ENCODE measurements at regions not wholly inside any gene's neighbourhood (a gene's known extent, or its start where the extent isn't known, plus 50 kb on each side); places are given as distances from the start of the nearest gene placed in this dataset.
A peak's percentile ranks its signal among the peaks of the same experiment; 100 is the strongest.

- no peak for TF ChIP-seq ZFP30 (CRISPR knock-in tag; IDR thresholded peaks at IDR 0.05)
- TF ChIP-seq ESRRG (CRISPR knock-in tag; IDR thresholded peaks at IDR 0.05): no peak
- no peak for TF ChIP-seq TOX (CRISPR knock-in tag; IDR thresholded peaks at IDR 0.05; ENCODE audit: borderline replicate concordance)
- TF ChIP-seq CREB5 (CRISPR knock-in tag; IDR thresholded peaks at IDR 0.05; ENCODE audit: low read depth): no peak
- no peak for TF ChIP-seq OSR1 (CRISPR knock-in tag; IDR thresholded peaks at IDR 0.05)
- TF ChIP-seq, protein P1, sequence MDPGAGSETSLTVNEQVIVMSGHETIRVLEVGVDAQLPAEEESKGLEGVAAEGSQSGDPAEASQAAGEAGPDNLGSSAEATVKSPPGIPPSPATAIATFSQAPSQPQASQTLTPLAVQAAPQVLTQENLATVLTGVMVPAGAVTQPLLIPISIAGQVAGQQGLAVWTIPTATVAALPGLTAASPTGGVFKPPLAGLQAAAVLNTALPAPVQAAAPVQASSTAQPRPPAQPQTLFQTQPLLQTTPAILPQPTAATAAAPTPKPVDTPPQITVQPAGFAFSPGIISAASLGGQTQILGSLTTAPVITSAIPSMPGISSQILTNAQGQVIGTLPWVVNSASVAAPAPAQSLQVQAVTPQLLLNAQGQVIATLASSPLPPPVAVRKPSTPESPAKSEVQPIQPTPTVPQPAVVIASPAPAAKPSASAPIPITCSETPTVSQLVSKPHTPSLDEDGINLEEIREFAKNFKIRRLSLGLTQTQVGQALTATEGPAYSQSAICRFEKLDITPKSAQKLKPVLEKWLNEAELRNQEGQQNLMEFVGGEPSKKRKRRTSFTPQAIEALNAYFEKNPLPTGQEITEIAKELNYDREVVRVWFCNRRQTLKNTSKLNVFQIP (CRISPR knock-in tag; IDR thresholded peaks at IDR 0.05; ENCODE audit: borderline replicate concordance, low read depth): no peak
- no peak for TF ChIP-seq CSDC2 (CRISPR knock-in tag; IDR thresholded peaks at IDR 0.05)
- TF ChIP-seq ZNF8 (CRISPR knock-in tag; IDR thresholded peaks at IDR 0.05): no peak
- TF ChIP-seq, protein P2, sequence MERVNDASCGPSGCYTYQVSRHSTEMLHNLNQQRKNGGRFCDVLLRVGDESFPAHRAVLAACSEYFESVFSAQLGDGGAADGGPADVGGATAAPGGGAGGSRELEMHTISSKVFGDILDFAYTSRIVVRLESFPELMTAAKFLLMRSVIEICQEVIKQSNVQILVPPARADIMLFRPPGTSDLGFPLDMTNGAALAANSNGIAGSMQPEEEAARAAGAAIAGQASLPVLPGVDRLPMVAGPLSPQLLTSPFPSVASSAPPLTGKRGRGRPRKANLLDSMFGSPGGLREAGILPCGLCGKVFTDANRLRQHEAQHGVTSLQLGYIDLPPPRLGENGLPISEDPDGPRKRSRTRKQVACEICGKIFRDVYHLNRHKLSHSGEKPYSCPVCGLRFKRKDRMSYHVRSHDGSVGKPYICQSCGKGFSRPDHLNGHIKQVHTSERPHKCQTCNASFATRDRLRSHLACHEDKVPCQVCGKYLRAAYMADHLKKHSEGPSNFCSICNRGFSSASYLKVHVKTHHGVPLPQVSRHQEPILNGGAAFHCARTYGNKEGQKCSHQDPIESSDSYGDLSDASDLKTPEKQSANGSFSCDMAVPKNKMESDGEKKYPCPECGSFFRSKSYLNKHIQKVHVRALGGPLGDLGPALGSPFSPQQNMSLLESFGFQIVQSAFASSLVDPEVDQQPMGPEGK (CRISPR knock-in tag; IDR thresholded peaks at IDR 0.05; ENCODE audit: borderline replicate concordance): no peak
- TF ChIP-seq SNAI2 (CRISPR knock-in tag; IDR thresholded peaks at IDR 0.05): no peak
- TF ChIP-seq TCF4 (CRISPR knock-in tag; IDR thresholded peaks at IDR 0.05; ENCODE audit: borderline replicate concordance): no peak
- TF ChIP-seq, protein P3, sequence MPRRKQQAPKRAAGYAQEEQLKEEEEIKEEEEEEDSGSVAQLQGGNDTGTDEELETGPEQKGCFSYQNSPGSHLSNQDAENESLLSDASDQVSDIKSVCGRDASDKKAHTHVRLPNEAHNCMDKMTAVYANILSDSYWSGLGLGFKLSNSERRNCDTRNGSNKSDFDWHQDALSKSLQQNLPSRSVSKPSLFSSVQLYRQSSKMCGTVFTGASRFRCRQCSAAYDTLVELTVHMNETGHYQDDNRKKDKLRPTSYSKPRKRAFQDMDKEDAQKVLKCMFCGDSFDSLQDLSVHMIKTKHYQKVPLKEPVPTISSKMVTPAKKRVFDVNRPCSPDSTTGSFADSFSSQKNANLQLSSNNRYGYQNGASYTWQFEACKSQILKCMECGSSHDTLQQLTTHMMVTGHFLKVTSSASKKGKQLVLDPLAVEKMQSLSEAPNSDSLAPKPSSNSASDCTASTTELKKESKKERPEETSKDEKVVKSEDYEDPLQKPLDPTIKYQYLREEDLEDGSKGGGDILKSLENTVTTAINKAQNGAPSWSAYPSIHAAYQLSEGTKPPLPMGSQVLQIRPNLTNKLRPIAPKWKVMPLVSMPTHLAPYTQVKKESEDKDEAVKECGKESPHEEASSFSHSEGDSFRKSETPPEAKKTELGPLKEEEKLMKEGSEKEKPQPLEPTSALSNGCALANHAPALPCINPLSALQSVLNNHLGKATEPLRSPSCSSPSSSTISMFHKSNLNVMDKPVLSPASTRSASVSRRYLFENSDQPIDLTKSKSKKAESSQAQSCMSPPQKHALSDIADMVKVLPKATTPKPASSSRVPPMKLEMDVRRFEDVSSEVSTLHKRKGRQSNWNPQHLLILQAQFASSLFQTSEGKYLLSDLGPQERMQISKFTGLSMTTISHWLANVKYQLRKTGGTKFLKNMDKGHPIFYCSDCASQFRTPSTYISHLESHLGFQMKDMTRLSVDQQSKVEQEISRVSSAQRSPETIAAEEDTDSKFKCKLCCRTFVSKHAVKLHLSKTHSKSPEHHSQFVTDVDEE (CRISPR knock-in tag; IDR thresholded peaks at IDR 0.05): no peak
- no peak for TF ChIP-seq BACH2 (CRISPR knock-in tag; IDR thresholded peaks at IDR 0.05; ENCODE audit: borderline replicate concordance)
- no peak for TF ChIP-seq PPARA (CRISPR knock-in tag; IDR thresholded peaks at IDR 0.05; ENCODE audit: borderline replicate concordance)
- TF ChIP-seq ZNF565 (CRISPR knock-in tag; conservative IDR thresholded peaks at IDR 0.05; ENCODE audit: low read depth): no peak
- no peak for TF ChIP-seq GLIS3 (CRISPR knock-in tag; IDR thresholded peaks at IDR 0.05)
- no peak for ATAC-seq
Observed at GRCh38 chr14:29166507-29166906, 399.9 kb downstream of the FOXG1 start.

- ATAC-seq: 0 out of 3 replicates have a peak, but pooled peaks have one; percentile 40
- TF ChIP-seq ESRRG (CRISPR knock-in tag; IDR thresholded peaks at IDR 0.05): no peak
- no peak for TF ChIP-seq ZFP30 (CRISPR knock-in tag; IDR thresholded peaks at IDR 0.05)
- TF ChIP-seq ARNTL (CRISPR knock-in tag; IDR thresholded peaks at IDR 0.05; ENCODE audit: borderline replicate concordance, low read depth): no peak
- TF ChIP-seq PPARA (CRISPR knock-in tag; IDR thresholded peaks at IDR 0.05; ENCODE audit: borderline replicate concordance): no peak
- TF ChIP-seq, protein P1 (CRISPR knock-in tag; IDR thresholded peaks at IDR 0.05; ENCODE audit: borderline replicate concordance, low read depth): no peak
- no peak for TF ChIP-seq TCF4 (CRISPR knock-in tag; IDR thresholded peaks at IDR 0.05; ENCODE audit: borderline replicate concordance)
- TF ChIP-seq ZNF8 (CRISPR knock-in tag; IDR thresholded peaks at IDR 0.05): no peak
- TF ChIP-seq, protein P2 (CRISPR knock-in tag; IDR thresholded peaks at IDR 0.05; ENCODE audit: borderline replicate concordance): no peak
- TF ChIP-seq ZFP3 (CRISPR knock-in tag; IDR thresholded peaks at IDR 0.05): no peak
- no peak for TF ChIP-seq ZC3H10 (CRISPR knock-in tag; IDR thresholded peaks at IDR 0.05)
- TF ChIP-seq ZNF70 (CRISPR knock-in tag; IDR thresholded peaks at IDR 0.05): no peak
- no peak for TF ChIP-seq CSRNP3 (CRISPR knock-in tag; IDR thresholded peaks at IDR 0.05)
- TF ChIP-seq RARB (CRISPR knock-in tag; IDR thresholded peaks at IDR 0.05): no peak
- TF ChIP-seq TOX (CRISPR knock-in tag; IDR thresholded peaks at IDR 0.05; ENCODE audit: borderline replicate concordance): no peak
- TF ChIP-seq ZNF565 (CRISPR knock-in tag; conservative IDR thresholded peaks at IDR 0.05; ENCODE audit: low read depth): no peak
- TF ChIP-seq, protein P3 (CRISPR knock-in tag; IDR thresholded peaks at IDR 0.05): no peak
- no peak for TF ChIP-seq ISL1 (CRISPR knock-in tag; IDR thresholded peaks at IDR 0.05)
Observed at GRCh38 chr14:29168149-29168548, 401.6 kb downstream of the FOXG1 start.
